ENCODE measurements at regions not wholly inside any gene's neighbourhood (a gene's known extent, or its start where the extent isn't known, plus 50 kb on each side); places are given as distances from the start of the nearest gene placed in this dataset.

GRCh38 chr2:6353669-6354068 lies 512.0 kb downstream of the CMPK2 start:
- no peak for DNase-seq (ENCODE audit: low spot score)

DNA sequence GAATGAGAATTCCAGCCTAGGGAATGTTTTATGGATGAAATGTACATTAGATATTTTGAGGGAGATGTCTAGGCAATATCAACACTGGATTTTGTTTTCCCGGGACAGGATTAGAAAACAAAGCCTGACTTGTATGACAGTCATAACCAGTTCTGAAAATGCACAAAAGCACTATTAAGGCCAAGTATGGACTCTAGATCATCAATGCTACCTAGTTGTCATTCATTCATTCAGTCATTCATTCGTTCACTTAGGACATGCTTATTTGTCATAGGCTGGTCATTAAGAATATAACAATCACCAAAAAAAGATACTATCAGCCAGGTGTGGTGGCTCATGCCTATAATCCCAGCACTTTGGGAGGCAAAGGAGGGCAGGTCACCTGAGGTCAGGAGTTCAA lies 511.2 kb downstream of the CMPK2 start:
- DNase-seq (ENCODE audit: low spot score), result no peak

DNA sequence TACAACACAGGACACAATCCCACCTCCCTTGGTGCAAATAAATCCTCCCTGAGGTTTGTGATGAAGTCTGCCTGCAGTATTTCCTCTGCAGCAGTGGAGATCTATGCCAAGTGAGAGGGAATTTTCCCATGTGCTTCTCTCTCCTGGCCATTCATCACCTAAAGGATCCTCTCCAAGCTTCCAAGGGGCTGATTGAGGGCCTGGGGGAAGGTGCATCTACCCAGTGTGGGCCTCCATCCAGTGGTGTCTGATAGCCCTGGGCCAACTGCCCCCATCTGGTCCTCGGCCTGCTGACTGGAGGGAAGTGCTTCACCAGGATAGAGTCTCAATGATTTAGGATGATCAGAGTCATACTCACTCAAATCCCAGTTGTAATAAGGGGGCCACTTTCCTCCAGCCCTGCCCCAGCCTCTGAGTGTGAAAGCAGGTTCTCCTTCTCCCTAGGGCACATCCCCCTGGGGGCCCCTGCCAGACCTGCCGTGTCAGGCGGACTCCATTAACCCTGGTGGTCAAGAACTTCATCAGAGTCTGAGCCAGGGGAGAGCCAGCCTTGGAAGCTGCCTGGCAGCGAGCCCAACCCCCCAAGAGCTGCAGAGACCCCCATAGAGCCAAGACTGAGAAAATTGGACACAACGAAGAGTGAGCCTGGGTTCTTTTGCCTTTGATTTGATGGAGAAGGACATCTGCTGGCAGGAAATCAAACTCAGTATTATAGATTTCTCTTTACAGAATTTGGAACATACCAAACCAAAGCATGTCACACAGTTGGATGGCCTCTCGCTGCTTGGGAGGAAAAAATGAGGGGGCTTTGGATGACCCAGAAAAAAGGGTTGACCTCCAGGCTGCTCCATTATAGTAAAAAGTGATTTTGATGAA lies 509.6 kb downstream of the CMPK2 start:
- DNase-seq (ENCODE audit: low spot score), result no peak

GRCh38 chr2:6358546-6358945 lies 507.2 kb downstream of the CMPK2 start:
- no peak for DNase-seq (ENCODE audit: low spot score)

DNA sequence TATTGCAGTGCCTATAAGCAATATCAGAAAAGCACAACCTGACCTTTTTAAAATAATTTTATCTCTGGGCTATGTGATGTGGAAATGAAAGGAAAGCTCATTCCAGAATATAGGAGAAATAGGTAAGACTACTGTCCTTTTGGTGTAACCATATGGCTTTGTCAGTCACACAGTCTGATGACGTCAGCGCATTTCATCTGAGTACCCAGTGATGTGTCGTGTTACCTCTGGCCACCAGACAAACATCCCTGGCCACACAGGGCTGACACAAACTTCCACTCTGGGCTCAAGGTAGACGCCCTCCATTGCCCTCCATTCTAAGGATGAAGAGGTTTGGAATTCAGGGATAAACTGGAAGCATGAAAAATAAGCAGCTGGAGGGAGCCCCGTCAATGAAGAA lies 506.7 kb downstream of the CMPK2 start:
- no peak for DNase-seq (ENCODE audit: low spot score)

DNA sequence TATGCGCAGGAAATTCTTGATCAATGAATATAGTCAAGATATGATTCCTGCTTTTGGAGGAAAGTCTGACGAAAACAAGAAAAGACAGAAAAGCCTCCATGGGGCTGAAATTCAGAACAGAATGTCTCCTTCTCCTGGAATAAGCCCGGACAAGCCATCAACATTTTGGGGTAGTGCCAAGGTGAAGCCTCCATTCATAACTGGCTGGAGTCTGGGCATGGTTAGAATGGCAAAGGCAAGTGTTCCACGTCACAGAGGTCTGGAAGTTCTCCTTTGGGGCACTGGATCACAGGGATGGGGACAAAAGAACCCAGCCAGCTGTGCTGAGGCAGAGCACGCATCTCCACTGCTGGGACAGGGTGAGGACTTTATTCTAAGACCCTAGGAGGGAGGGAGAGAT lies 505.7 kb downstream of the CMPK2 start:
- no peak for DNase-seq (ENCODE audit: low spot score)

DNA sequence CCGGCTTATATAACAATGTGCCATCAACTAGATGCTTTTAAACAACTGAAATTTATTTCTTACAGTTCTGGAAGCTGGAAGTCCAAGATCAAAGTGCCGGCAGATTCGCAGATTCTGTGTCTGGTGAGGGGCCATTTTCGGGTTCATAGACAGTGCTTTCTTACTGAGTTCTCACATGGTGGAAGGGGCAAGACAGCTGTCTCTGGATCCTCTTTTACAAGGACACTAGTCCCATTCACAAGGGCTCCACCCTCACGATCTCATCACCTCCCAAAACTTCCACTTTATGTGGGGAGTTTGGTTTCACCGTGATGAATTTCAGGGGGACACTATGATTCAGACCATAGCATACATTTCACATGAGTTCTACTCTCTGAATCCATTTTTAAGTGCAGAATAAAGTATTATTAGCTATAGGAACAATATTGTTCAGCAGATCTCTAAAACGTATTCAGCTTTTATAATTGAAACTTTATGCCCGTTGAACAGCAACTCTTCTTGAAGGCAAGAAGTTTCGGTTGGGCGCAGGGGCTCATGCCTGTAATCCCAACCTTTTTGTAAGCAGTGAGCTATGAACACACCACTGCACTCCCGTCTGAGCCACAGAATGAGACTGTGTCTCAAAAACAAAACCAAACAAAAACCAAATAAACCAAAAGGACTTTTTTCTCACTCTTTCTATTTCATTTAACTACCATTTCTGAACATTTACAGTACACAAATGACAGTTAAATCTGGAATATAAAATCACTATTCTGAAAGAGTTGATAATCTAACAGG lies 502.8 kb downstream of the CMPK2 start:
- no peak for DNase-seq (ENCODE audit: low spot score)

DNA sequence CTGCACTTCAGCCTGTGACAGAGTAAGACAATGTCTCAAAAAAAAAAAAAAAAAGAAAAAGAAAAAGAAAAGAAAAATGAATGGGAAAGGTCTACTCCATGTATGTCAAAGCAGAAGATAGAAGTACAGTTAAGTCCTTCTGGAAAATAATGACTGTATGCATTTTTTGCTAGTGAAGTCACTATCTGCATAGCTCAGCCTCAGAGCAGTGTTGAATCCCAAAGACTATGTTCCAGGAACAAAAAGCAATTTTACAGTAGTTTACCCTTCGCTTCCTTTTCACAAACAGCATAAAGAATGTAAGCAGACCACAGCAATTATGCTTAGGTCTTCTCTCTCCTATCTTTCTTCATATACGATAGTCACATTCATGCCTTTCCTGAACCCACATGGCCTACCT lies 497.4 kb downstream of the CMPK2 start:
- no peak for DNase-seq (ENCODE audit: low spot score)

- no peak for DNase-seq (ENCODE audit: low spot score)
Measured at GRCh38 chr2:6369266-6369665, 496.4 kb downstream of the CMPK2 start.

DNA sequence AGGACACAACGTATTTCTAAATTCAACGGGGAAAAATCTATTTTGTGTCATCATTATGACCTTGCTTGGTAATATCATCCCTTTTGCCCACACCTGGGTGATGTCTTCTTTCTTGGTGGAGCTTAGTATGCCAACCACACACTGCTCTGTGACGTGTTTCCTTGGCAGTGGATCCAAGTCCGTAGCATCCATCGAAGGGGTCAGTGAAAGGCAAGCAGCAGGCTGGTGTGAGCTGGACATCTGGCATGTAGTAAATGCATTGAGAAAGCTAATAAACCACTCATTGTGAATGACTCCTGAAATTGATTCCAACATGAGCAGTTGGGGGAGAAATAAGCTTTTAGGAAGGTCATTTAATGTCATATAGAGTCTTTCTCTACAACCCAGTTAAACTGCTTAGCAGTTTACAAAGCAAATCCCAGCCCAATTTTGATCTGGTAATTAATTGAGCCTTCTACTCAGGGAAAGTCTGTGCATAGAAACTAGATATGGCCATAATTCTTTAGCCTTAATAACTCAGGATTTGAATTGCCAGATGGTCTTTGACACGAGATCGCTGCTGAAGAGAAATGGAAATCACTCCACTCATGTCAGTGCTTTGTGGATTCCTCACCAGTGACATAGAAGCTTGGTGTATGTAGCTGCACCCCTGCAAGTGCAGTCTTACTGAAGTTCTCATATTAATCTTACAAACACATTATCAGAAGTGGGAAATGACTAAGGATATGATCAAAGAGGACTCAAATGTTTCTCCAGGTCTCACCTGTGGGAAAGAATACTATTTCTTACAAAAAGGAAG lies 494.8 kb downstream of the CMPK2 start:
- no peak for DNase-seq (ENCODE audit: low spot score)

GRCh38 chr2:6372317-6372901 lies 493.3 kb downstream of the CMPK2 start:
- DNase-seq (ENCODE audit: low spot score), result no peak

DNA sequence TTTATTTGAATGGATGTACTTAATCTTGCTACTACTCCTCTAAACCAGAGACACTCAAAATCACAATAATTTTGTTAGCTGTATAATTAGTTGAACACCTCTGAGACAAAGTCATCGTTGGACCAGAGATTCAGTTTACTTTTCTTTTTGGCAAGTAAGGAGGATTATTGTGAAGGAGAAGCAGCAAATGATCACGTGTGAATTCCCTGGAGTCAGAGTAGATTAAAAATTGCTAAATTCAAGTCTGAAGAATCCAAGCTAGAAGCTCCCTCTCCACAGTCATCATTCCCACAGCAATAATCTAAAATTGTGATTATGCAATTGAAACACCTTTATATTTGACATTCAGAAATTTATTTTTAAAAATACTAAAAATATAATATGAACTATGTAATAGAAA lies 484.4 kb downstream of the CMPK2 start:
- DNase-seq (ENCODE audit: low spot score), result no peak

DNA sequence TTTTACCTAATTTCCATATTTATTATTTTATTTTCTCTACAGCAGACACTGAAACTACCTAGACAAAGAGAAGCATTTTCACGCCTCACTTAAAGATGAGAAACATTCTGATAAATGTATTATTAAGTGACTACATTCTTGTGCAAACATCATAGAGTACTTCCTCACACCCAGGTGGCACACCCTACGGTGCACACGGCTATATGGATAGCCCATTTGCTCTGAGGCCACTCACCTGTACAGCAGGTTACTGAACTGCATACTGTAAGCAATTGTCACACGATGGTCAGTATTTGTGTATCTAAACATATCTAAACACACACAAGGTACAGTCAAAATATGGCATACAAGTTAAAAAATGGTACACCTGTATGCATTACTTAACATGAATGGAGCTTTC lies 481.4 kb downstream of the CMPK2 start:
- no peak for DNase-seq (ENCODE audit: low spot score)

GRCh38 chr2:6392354-6392753 lies 473.4 kb downstream of the CMPK2 start:
- no peak for DNase-seq (ENCODE audit: low spot score)

- no peak for DNase-seq (ENCODE audit: low spot score)
Measured at GRCh38 chr2:6392966-6393365, 472.7 kb downstream of the CMPK2 start.

DNA sequence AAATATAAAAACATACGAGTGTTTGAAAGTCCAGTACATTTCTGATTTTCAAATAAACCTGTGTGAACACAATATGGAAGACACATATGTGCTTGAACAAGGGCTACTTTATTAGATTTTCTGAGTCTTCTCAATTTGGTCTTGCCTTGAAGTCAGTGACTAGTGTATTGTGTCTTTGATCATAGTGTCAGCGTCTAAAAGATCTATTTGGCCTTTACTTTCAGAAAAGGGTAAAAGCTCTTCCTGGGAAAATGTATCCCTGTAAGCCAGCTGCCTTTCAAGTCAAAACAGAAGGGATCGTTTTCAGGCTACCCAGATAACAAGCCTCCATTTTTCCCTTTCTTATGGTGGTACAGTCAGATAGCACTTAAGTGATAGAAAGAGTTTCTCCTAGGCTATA lies 471.9 kb downstream of the CMPK2 start:
- no peak for DNase-seq (ENCODE audit: low spot score)

DNA sequence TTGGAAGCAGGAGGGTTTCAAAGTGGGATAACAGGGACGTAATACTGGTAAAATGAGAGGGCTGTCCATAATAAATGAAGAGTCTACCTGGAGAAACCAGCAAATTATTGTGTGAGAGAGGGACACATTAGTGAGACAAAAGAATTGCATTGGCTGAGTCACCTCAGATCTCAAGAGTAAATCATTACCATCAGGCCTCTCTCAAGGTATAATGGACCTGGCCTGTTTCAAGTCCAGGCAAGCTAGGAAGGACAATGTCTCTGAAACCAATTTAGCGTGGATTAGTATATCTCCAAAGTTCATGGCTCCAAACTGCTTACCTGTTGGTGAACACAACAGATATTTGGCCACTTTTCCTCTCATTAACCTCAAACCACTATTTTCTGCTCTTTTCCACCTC lies 471.4 kb downstream of the CMPK2 start:
- no peak for DNase-seq (ENCODE audit: low spot score)

GRCh38 chr2:6398421-6398820 lies 467.3 kb downstream of the CMPK2 start:
- no peak for DNase-seq (ENCODE audit: low spot score)

GRCh38 chr2:6401301-6401700 lies 464.4 kb downstream of the CMPK2 start:
- no peak for DNase-seq (ENCODE audit: low spot score)

GRCh38 chr2:6408057-6408456 lies 457.6 kb downstream of the CMPK2 start:
- DNase-seq (ENCODE audit: low spot score), result no peak

DNA sequence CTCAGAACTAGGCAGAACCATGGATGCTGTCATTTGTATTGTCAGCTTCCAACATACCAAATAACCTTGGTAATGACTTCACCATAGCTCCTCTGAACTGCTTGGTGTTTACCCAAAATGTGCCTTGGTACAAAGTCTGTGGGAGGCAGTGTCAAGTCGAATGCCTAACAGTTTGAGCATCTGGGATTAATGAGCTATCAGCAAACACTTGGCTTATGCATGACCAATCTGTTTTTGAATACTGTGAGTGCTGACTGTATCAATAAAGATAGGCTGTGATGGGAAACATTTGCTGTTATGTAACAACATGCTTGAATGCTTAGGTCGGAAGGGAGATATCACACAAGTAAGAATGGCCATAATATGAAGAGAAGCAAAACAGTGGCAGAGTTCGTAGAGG lies 455.4 kb downstream of the CMPK2 start:
- DNase-seq (ENCODE audit: low spot score), result no peak

- no peak for DNase-seq (ENCODE audit: low spot score)
Measured at GRCh38 chr2:6412533-6413091, 453.1 kb downstream of the CMPK2 start.

Measured in left forelimb (tissue), 1 donor.